HG03457 (cell line): ENCODE measurements at regions not wholly inside any gene's neighbourhood (a gene's known extent, or its start where the extent isn't known, plus 50 kb on each side); places are given as distances from the start of the nearest gene placed in this dataset.
"Not testable (repeated sequence)": the region's sequence is repeated elsewhere in the genome, so short reads cannot be mapped to it uniquely, and the experiment has no call there.

Experiments
- ATAC-seq: cut with Tn5 transposase; IDR thresholded peaks from one replicate; pipeline ENCODE4 v1.9.1; 2021; ENCODE audit warnings: moderate number of reproducible peaks; ENCODE audit not compliant: unreplicated experiment

GRCh38 chr2:8489221-8489620 is 192.6 kb upstream of the ID2 start:
- ATAC-seq, result no peak

- no peak for ATAC-seq
Measured at GRCh38 chr2:8489751-8490150, 192.1 kb upstream of the ID2 start.

GRCh38 chr2:8490166-8490721 is 191.6 kb upstream of the ID2 start:
- ATAC-seq, result no peak

GRCh38 chr2:8491296-8492027 is 190.4 kb upstream of the ID2 start:
- ATAC-seq, result no peak

GRCh38 chr2:8494151-8494550 is 187.7 kb upstream of the ID2 start:
- ATAC-seq, result no peak

GRCh38 chr2:8494589-8494988 is 187.3 kb upstream of the ID2 start:
- ATAC-seq, result no peak

- no peak for ATAC-seq
Measured at GRCh38 chr2:8495189-8495989, 186.5 kb upstream of the ID2 start.

- no peak for ATAC-seq
Measured at GRCh38 chr2:8496079-8496478, 185.8 kb upstream of the ID2 start.

- no peak for ATAC-seq
Measured at GRCh38 chr2:8496617-8497016, 185.2 kb upstream of the ID2 start.

- ATAC-seq, result no peak
Measured at GRCh38 chr2:8498994-8499393, 182.9 kb upstream of the ID2 start.

GRCh38 chr2:8500124-8501054 is 181.5 kb upstream of the ID2 start:
- ATAC-seq, result no peak

- ATAC-seq, result no peak
Measured at GRCh38 chr2:8501061-8501720, 180.7 kb upstream of the ID2 start.

- no peak for ATAC-seq
Measured at GRCh38 chr2:8502316-8502715, 179.5 kb upstream of the ID2 start.

- ATAC-seq, result no peak
Measured at GRCh38 chr2:8505311-8505920, 176.4 kb upstream of the ID2 start.

GRCh38 chr2:8506746-8507145 is 175.1 kb upstream of the ID2 start:
- ATAC-seq, result no peak

- ATAC-seq, result no peak
Measured at GRCh38 chr2:8508766-8509165, 173.1 kb upstream of the ID2 start.

- no peak for ATAC-seq
Measured at GRCh38 chr2:8509621-8510020, 172.2 kb upstream of the ID2 start.

GRCh38 chr2:8510055-8510454 is 171.8 kb upstream of the ID2 start:
- not testable (repeated sequence) for ATAC-seq

- no peak for ATAC-seq
Measured at GRCh38 chr2:8510519-8510918, 171.3 kb upstream of the ID2 start.
